Posterior vena cava (tissue), 2 donors: ENCODE measurements at regions not wholly inside any gene's neighbourhood (a gene's known extent, or its start where the extent isn't known, plus 50 kb on each side); places are given as distances from the start of the nearest gene placed in this dataset.

Experiments
- DNase-seq: peaks from one replicate; pipeline ENCODE4 v3.0.0-alpha.2; 2020; ENCODE audit warnings: low spot score
- intact Hi-C, 2 donors: fragments of 100-400 bp; cut with DNase I; formaldehyde crosslinking; loops; one replicate each; pipeline versions ENCODE4 v1.14.1 to v1.14.2; 2022 to 2023
- donor health status: DM: yes; HTN: yes; CAD: no.
- donor health status: DM: yes; HTN: yes; CAD: no.

- no peak for DNase-seq
- intact Hi-C loops, result no loop called here
Measured at GRCh38 chr4:152239216-152239615, 296.7 kb downstream of the FBXW7 start.

DNA sequence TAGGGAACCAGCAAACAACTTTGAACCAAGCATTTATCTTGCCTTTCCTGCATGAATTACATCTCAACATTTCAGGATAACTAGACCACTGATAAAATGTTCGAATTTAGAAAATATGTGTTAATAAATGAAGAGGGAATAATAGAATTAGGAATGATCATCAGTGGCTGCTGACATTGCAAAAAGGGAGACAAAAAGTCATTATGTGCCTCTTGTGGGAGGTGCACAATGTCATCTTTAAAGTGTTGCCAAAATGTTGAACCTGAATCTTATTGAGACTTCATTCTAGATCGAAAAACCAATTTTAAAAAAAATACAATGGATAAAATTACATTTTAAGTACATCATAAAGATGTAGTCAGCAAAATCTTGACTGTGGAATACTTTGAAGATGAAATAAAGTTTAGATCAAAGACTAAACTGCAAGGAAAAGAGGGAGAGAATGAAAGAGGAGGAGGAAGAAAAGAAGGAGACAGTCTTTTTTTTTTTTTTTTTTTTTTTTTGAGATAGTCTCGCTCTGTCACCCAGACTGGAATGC, 299.3 kb downstream of the FBXW7 start:
- DNase-seq, result no peak
- intact Hi-C loops, result no loop called here

- no peak for DNase-seq
- intact Hi-C loops, result no loop called here
Measured at GRCh38 chr4:152235718-152236117, 300.2 kb downstream of the FBXW7 start.

- intact Hi-C loops, result no loop called here
- DNase-seq, result no peak
Measured at GRCh38 chr4:152234571-152234970, 301.3 kb downstream of the FBXW7 start.

GRCh38 chr4:152232271-152232670, 303.6 kb downstream of the FBXW7 start:
- intact Hi-C loops, result no loop called here
- no peak for DNase-seq

- no peak for DNase-seq
- intact Hi-C loops, result no loop called here
Measured at GRCh38 chr4:152229782-152230289, 306.1 kb downstream of the FBXW7 start.

GRCh38 chr4:152225680-152226079, 310.2 kb downstream of the FBXW7 start:
- intact Hi-C loops, result no loop called here
- DNase-seq, result no peak

DNA sequence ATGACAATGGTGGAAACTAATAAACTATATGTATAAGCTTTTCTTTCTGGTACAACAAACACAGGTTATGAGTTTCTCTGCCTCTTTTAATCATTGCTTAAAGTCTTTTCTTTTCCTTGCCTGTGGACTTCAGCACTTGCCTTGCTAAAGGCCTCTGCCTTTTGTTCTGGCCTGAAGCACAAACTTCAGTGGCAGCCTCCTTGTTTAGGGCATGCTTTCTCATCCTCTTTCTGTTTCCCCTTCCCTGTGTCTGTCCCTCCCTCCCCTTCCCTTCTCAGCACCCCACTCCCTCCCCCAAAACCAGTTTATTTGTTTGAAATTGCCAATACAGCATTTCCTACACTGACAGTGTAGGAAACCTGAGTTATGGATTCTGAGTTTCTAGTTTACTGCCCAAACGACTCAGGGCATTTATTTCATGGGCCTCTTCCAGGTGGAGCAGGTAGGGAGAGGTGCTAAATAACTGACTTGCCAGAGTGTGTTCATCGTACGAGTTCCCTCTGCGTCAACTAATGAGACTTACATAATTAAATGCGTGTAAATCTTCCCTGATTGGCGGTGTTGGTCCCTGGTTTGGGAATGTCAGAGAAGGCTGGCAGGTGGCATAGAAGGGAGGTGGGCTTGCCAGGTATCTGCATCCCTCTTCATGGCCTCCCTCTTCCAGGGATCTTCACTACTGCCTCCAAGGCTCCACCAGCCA, 311.0 kb downstream of the FBXW7 start:
- intact Hi-C loops, result no loop called here
- DNase-seq, result no peak

DNA sequence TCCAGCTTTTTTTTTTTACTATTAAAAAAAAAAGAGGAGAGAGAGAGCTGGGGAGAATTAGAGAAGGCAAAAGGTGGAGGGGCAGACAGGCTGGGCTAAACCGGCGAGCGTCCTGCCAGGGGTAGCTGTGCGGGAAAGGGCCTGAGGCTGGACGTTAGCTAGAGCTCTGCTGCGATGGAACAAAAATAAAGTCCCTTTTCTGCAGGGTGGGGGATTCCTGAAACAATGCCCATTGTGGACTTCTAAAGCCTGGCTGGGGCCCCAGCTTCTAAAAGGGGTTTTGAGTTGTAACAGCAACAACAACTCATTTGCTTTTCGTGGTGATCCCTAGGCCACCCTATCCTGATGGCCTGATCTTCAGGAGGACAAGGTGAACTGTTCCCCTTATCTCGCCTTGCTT, 311.7 kb downstream of the FBXW7 start:
- intact Hi-C loops, result no loop called here
- DNase-seq, result no peak

DNA sequence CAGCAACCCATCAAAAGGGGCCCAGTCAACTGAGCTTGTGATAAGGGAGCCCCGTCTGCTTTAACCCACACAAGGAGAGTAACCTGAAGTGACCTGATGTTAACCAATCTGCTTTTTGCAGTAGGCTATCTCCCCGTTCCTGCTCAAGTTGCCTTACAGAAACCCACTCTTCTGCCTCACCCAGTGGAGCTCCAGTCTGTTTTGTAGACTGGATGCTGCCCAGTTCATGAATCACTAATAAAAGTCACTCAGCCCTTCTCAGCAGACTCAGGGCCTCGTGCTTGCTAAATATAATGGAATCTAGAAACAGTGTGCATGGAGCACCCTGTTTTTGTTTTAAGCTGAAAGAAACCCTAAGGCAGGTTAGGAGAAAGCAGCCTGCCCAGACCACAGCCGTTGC, 312.3 kb downstream of the FBXW7 start:
- intact Hi-C loops, result no loop called here
- no peak for DNase-seq

GRCh38 chr4:152221816-152222516, 313.9 kb downstream of the FBXW7 start:
- intact Hi-C loops, result no loop called here
- DNase-seq, result no peak

DNA sequence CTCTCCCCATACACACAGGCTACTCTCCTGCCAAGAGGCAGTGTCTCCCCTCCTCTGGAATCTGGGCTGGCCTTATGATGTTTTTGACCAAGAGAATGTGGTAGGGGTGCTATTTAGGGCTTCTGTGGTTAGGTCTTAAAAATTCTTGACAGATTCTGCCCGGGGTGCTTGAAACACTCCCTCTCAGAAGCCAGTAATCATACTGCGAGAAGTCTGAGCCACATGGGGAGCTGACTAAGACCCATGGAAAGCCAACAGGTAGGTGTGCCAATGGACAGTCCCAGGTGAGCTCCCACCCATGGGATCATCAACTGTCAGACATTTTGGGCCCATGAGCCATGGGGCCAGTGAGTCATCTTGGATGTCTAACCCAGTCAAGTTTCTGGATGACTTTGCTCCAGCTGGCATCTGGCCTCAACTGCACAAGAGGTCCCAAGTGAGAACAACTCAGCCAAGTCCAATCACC, 315.7 kb downstream of the FBXW7 start:
- DNase-seq, result no peak
- intact Hi-C loops, result no loop called here

DNA sequence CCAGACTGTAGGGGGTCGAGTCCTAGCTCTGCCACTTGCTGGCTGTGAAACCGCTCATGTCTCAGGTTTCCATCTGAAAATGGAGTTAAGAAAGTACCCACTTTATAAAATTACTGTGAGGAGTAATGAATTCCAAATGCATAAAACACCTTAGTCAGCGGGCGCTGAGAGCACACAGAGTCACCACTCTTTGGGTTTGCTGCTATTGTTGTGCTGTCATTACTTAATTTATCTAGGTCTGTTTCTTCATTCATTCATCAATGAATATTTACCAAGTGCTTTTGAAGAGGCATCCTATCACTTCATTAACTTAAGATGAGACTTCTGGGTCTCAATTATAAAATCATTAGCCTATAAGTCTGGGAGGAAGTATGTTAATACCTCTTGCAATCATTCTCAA, 317.3 kb downstream of the FBXW7 start:
- intact Hi-C loops, result loop anchor here in 1 of 2 donors (5.0 kb wide), 1 partner anchor 229 kb away; no protein-coding TSS in a partner anchor
- DNase-seq, result no peak

DNA sequence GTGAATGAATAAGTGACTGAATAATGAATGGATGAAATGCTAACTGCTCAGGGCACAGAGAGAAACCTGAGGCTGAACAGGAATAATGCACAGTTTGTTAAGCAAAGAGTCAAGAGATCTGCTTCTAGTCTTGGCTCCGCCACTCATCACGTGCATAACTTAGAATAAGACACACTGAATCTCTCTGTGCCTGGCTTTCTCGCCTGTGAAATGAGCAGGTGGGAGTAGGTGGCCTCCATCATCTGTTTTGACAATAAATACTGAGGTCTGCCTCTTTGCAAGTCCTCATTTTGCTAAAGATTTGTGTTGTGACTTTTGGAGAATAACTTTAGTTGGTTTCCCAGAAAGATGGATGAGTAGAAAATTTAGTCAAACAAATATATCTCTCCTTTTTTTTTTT, 318.0 kb downstream of the FBXW7 start:
- no peak for DNase-seq
- intact Hi-C loops, result loop anchor here in 1 of 2 donors (5.0 kb wide), 1 partner anchor 229 kb away; no protein-coding TSS in a partner anchor

GRCh38 chr4:152211936-152212653, 323.8 kb downstream of the FBXW7 start:
- no peak for DNase-seq

DNA sequence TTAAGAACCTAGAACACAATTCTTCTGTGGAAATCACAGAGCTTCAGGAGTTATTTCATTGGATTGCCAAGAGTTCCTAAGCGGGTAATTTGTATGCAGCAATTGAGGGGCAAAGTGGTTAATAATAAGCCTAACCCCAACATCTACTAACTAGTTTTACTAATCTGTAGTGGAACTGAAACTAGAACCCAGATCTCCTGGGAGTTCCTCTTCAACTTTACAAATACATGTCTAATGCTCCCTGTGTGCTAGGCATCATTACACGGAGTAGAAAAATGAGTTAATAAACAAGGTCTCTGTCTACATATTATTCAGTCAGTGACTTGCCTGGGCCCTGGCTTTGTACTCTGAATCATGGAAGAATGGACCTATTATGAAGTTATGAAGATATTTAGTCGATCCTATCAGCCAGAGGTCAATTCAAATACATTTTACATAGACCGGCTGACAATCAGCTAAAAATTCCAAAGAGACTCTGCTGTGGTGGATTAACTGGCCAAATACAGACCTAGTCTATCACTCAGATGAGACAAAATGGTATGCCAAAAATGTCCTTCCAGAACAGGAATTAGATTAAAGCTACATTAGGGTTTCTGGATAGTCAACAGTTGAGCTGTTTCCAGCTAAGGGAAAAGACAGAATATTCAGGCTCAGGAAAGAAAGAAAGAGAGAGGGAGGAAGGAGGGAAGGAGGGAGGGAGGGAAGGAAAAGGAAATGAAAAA, 326.0 kb downstream of the FBXW7 start:
- intact Hi-C loops, result no loop called here
- DNase-seq, result no peak

More at GRCh38 chr4:152211936-152212653, 323.8 kb downstream of the FBXW7 start:
- intact Hi-C loops, result no loop called here

GRCh38 chr4:152207378-152207720, 328.5 kb downstream of the FBXW7 start:
- DNase-seq, result no peak
- intact Hi-C loops, result no loop called here

- no peak for DNase-seq
- intact Hi-C loops, result no loop called here
Measured at GRCh38 chr4:152206646-152207377, 329.1 kb downstream of the FBXW7 start.

GRCh38 chr4:152206185-152206584, 329.7 kb downstream of the FBXW7 start:
- DNase-seq, result no peak
- intact Hi-C loops, result no loop called here
